HL-60 (cell line): ENCODE measurements at regions not wholly inside any gene's neighbourhood (a gene's known extent, or its start where the extent isn't known, plus 50 kb on each side); places are given as distances from the start of the nearest gene placed in this dataset.

Source experiments
- CTCF ChIP-seq: IDR thresholded peaks from one replicate; pipeline ENCODE4 v1.5.1; 2011; ENCODE audit warnings: low read length, control low read depth, inconsistent platforms; ENCODE audit not compliant: insufficient read depth
- POLR2AphosphoS5 ChIP-seq: IDR thresholded peaks from 2 replicates; pipeline ENCODE4 v1.6.1; 2012; ENCODE audit warnings: low read depth
- REST ChIP-seq: IDR thresholded peaks from 2 replicates; pipeline ENCODE4 v1.6.1; 2012; ENCODE audit warnings: low read depth; ENCODE audit not compliant: insufficient replicate concordance
- SPI1 ChIP-seq: IDR thresholded peaks from 2 replicates; pipeline ENCODE4 v1.6.1; 2012; ENCODE audit warnings: low read depth, mild to moderate bottlenecking, borderline replicate concordance

- TF ChIP-seq CTCF (no peak), POLR2AphosphoS5 (no peak), REST (no peak), SPI1 (no peak)
These were observed 597.0 kb downstream of the CHSY3 start for GRCh38 chr5:130501151-130501865.
